MM.1S (cell line): ENCODE measurements at regions not wholly inside any gene's neighbourhood (a gene's known extent, or its start where the extent isn't known, plus 50 kb on each side); places are given as distances from the start of the nearest gene placed in this dataset.

Experiments
- DNase-seq: peaks from one replicate; pipeline ENCODE4 v3.0.0-alpha.2; 2015
- H2AFZ ChIP-seq: fragments of 300-600 bp; sonication (generic); 2 replicates; pipeline ENCODE4 v1.6.0; 2016; ENCODE audit warnings: antibody characterized with exemption, low read length
- H3F3A ChIP-seq: fragments of 300-600 bp; sonication (generic); 2 replicates; pipeline ENCODE4 v1.6.1; 2016; ENCODE audit warnings: mild to moderate bottlenecking, antibody characterized with exemption, low read length, moderate library complexity, mixed read lengths; ENCODE audit not compliant: insufficient read depth
- H3K27ac ChIP-seq: fragments of 300-600 bp; sonication (generic); 2 replicates; pipeline ENCODE4 v1.5.1; 2016; ENCODE audit warnings: mild to moderate bottlenecking, low read length
- H3K27me3 ChIP-seq: fragments of 300-600 bp; sonication (generic); replicated peaks from 2 replicates; pipeline ENCODE4 v1.6.0; 2016; ENCODE audit warnings: low read length; ENCODE audit not compliant: insufficient read depth
- H3K36me3 ChIP-seq: fragments of 300-600 bp; sonication (generic); replicated peaks from 2 replicates; pipeline ENCODE4 v1.6.1; 2016; ENCODE audit warnings: mild to moderate bottlenecking, low read length, mixed read lengths; ENCODE audit not compliant: insufficient read depth
- H3K4me1 ChIP-seq: fragments of 300-600 bp; sonication (generic); 2 replicates; pipeline ENCODE4 v1.6.1; 2016; ENCODE audit warnings: low read length, mixed read lengths
- H3K4me2 ChIP-seq: fragments of 300-600 bp; sonication (generic); 2 replicates; pipeline ENCODE4 v1.6.0; 2016; ENCODE audit warnings: low read depth, low read length
- H3K4me3 ChIP-seq: fragments of 300-600 bp; sonication (generic); 2 replicates; pipeline ENCODE4 v1.5.1; 2016; ENCODE audit warnings: low read length, mixed read lengths
- H3K79me2 ChIP-seq: fragments of 300-600 bp; sonication (generic); 2 replicates; pipeline ENCODE4 v1.6.1; 2016; ENCODE audit warnings: mixed run types, low read length, mixed read lengths
- H3K9ac ChIP-seq: fragments of 300-600 bp; sonication (generic); 2 replicates; pipeline ENCODE4 v1.6.1; 2016; ENCODE audit warnings: low read length, mixed read lengths
- H3K9me2 ChIP-seq: fragments of 300-600 bp; sonication (generic); replicated peaks from 2 replicates; pipeline ENCODE4 v1.6.1; 2016; ENCODE audit warnings: mild to moderate bottlenecking, low read length, mixed read lengths; ENCODE audit not compliant: insufficient read depth
- H3K9me3 ChIP-seq: fragments of 300-600 bp; sonication (generic); replicated peaks from 2 replicates; pipeline ENCODE4 v1.6.1; 2016; ENCODE audit warnings: mild to moderate bottlenecking, low read length, mixed read lengths; ENCODE audit not compliant: insufficient read depth
- H4K20me1 ChIP-seq: fragments of 300-600 bp; sonication (generic); 2 replicates; pipeline ENCODE4 v1.6.1; 2016; ENCODE audit warnings: mild to moderate bottlenecking, low read length, moderate library complexity, mixed read lengths; ENCODE audit not compliant: insufficient read depth
- CTCF ChIP-seq: fragments of 300-600 bp; sonication (generic); IDR thresholded peaks from 2 replicates; pipeline ENCODE4 v1.5.1; 2016; ENCODE audit warnings: antibody characterized with exemption, low read length, mixed read lengths
- EZH2 ChIP-seq: fragments of 300-600 bp; sonication (generic); optimal IDR thresholded peaks from 2 replicates; pipeline ENCODE3; 2017; ENCODE audit warnings: low read depth, mild to moderate bottlenecking, antibody characterized with exemption, low read length, mixed read lengths
- EZH2phosphoT487 ChIP-seq: fragments of 300-600 bp; sonication (generic); IDR thresholded peaks from 2 replicates; pipeline ENCODE4 v1.6.1; 2018; ENCODE audit warnings: antibody characterized with exemption, low read length

DNA sequence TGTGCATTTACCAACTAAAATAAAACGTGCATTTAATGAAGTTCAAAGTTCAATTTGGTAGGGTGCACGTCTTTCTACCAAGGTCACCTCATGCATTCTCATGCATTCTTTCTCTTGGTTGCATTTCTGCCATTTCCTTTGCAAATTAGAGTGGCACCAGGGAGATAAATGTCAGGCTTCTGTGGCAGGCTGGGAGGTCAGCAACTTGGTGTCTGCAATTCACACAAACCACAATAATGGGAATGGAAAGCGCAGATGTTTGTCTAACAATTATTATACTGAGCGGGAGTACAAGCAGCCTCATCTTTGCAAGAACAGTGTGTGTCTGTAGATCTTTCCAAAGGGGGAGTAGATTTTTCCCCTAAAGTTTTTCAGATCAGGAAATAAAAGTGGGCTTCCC, 411.7 kb downstream of the DMRT2 start:
- no peaks in the 10 kb centered on the region for H3K36me3 ChIP-seq
- no peak for DNase-seq
- no peaks in the 10 kb centered on the region for H3K79me2 ChIP-seq
- TF ChIP-seq EZH2: no peak
- H2AFZ ChIP-seq: no peak overlapping the region
- H3K9ac ChIP-seq: no peak overlapping the region
- no peak overlapping the region for H3K4me3 ChIP-seq
- no peaks in the 10 kb centered on the region for H3K4me1 ChIP-seq
- no peaks in the 10 kb centered on the region for H3F3A ChIP-seq
- no peaks in the 10 kb centered on the region for H4K20me1 ChIP-seq
- H3K27me3 ChIP-seq: no peaks in the 10 kb centered on the region
- H3K9me2 ChIP-seq: no peaks in the 10 kb centered on the region
- no peak overlapping the region for H3K27ac ChIP-seq
- no peaks in the 10 kb centered on the region for H3K9me3 ChIP-seq
- H3K4me2 ChIP-seq: no peak overlapping the region

DNA sequence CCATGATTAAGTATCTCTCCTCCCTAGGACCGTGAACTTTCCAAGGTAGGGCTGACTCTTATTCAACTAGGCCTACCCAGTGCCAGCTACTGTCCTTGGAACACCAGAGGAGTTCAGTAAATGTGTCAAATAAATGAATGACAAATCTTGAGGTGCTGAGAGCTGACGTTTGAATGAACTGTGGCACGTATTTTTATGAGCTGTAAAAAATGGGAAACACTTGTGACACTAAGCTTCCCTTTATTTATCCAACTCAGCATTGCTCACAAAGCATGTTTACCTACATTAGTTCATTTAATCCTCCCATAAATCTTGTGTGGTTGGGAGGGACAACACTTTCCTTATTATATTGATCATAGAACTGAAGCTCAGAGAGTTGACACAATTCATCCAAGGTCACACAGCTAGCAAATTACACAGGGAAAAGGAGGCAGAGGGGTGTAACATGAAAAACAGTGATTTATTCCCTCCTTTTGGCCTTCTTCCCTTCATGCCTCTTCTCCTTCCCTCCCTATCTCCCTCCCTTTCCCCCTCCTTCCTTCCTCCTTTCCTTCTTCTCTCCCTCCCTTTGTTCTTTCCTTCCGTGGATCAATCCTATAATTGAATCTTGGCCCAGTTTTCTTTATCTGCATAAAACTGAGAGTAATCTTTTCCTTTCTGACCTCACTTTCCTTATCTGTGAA, 412.6 kb downstream of the DMRT2 start:
- Histone ChIP-seq H2AFZ (no peak overlapping the region), H3F3A (no peaks in the 10 kb centered on the region), H3K36me3 (no peaks in the 10 kb centered on the region), H4K20me1 (no peaks in the 10 kb centered on the region), H3K9ac (no peak overlapping the region), H3K79me2 (no peaks in the 10 kb centered on the region), H3K9me3 (no peaks in the 10 kb centered on the region), H3K27me3 (no peaks in the 10 kb centered on the region), H3K4me1 (no peaks in the 10 kb centered on the region), H3K4me2 (no peak overlapping the region), H3K27ac (no peak overlapping the region), H3K4me3 (no peak overlapping the region), H3K9me2 (no peaks in the 10 kb centered on the region)
- no peak for DNase-seq
- TF ChIP-seq EZH2 (no peak), CTCF (no peak), EZH2phosphoT487 (no peak)

DNA sequence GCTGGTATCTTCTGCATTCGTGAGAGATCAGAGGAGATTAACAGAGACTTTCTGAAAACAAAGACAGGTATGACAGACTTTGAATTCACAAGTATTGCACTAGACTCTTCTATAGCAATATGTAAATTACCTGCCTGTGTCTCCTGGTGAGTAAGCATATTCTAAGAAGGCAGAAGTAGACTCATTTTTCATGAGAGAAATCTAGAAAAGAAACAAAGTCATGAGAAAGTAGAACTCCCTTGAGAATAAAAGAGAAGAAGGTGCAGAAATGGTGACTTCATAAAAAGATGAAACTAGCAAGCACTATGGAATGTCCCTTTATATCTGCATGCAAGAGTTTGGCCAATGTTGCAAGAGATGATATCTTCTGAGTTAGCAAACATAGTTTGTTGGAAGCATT, 419.8 kb downstream of the DMRT2 start:
- H3K9me2 ChIP-seq: no peaks in the 10 kb centered on the region
- no peaks in the 10 kb centered on the region for H3K79me2 ChIP-seq
- no peak for TF ChIP-seq EZH2
- no peaks in the 10 kb centered on the region for H3K9me3 ChIP-seq
- H3K4me3 ChIP-seq: no peak overlapping the region
- no peak for DNase-seq
- H3K4me2 ChIP-seq: no peak overlapping the region
- H3F3A ChIP-seq: no peaks in the 10 kb centered on the region
- H4K20me1 ChIP-seq: no peaks in the 10 kb centered on the region
- H3K9ac ChIP-seq: no peak overlapping the region
- H3K27me3 ChIP-seq: no peaks in the 10 kb centered on the region
- H3K4me1 ChIP-seq: no peaks in the 10 kb centered on the region
- H2AFZ ChIP-seq: no peak overlapping the region
- H3K27ac ChIP-seq: no peak overlapping the region
- H3K36me3 ChIP-seq: no peaks in the 10 kb centered on the region

GRCh38 chr9:1473956-1474634, 423.9 kb downstream of the DMRT2 start:
- Histone ChIP-seq H2AFZ (no peak overlapping the region), H3K36me3 (no peaks in the 10 kb centered on the region), H3K79me2 (no peaks in the 10 kb centered on the region), H3K9me2 (no peaks in the 10 kb centered on the region), H3K4me3 (no peak overlapping the region), H3F3A (no peaks in the 10 kb centered on the region), H4K20me1 (no peaks in the 10 kb centered on the region), H3K9me3 (no peaks in the 10 kb centered on the region), H3K4me2 (no peak overlapping the region), H3K27me3 (no peaks in the 10 kb centered on the region), H3K27ac (no peak overlapping the region), H3K9ac (no peak overlapping the region), H3K4me1 (no peaks in the 10 kb centered on the region)
- TF ChIP-seq EZH2 (no peak), EZH2phosphoT487 (no peak), CTCF (no peak)
- no peak for DNase-seq
